ENCODE measurements at regions not wholly inside any gene's neighbourhood (a gene's known extent, or its start where the extent isn't known, plus 50 kb on each side); places are given as distances from the start of the nearest gene placed in this dataset.

- Histone ChIP-seq H2BK20ac (ENCODE audit: low read depth, low read length, poor library complexity, severe bottlenecking) (no peak overlapping the region), H2BK15ac (ENCODE audit: low read depth, low read length) (no peak overlapping the region), H4K8ac (replicated peaks; ENCODE audit: insufficient read length, low read depth, low read length) (no peak overlapping the region), H3K79me1 (ENCODE audit: insufficient read depth, low read depth, low read length, poor library complexity, severe bottlenecking) (no peaks in the 10 kb centered on the region), H4K91ac (ENCODE audit: insufficient read length, low read depth, low read length) (no peak overlapping the region), H2BK12ac (ENCODE audit: insufficient read length, low read depth, low read length) (no peak overlapping the region), H3K4ac (ENCODE audit: low read depth, low read length) (no peak overlapping the region), H4K5ac (ENCODE audit: insufficient read length, low read depth, low read length) (no peak overlapping the region), H3K4me2 (ENCODE audit: insufficient read depth, insufficient read length, low read length) (no peak overlapping the region), H4K20me1 (ENCODE audit: control insufficient read depth, insufficient read depth, insufficient read length) (no peaks in the 10 kb centered on the region), H3K4me1 (ENCODE audit: insufficient read depth, low read length) (no peaks in the 10 kb centered on the region), H3K14ac (ENCODE audit: insufficient read depth, low read length) (no peak overlapping the region), H3K9me3 (ENCODE audit: control insufficient read depth, low read depth, low read length) (no peaks in the 10 kb centered on the region), H2AK5ac (ENCODE audit: insufficient read length, low read length) (no peak overlapping the region), H3T11ph (ENCODE audit: low read length) (no peak overlapping the region), H2BK120ac (ENCODE audit: low read depth, low read length, poor library complexity, severe bottlenecking) (no peak overlapping the region), H3K23ac (ENCODE audit: insufficient read length, low read depth, low read length) (no peak overlapping the region), H3K56ac (ENCODE audit: insufficient read length, low read depth, low read length) (no peak overlapping the region), H3K27ac (ENCODE audit: insufficient read length, low read depth, low read length) (no peak overlapping the region), H3K27me3 (ENCODE audit: insufficient read depth, low read length) (no peaks in the 10 kb centered on the region), H3K23me2 (ENCODE audit: insufficient read length, low read depth, low read length, poor library complexity, severe bottlenecking) (no peaks in the 10 kb centered on the region), H2AFZ (ENCODE audit: low read length) (no peak overlapping the region), H3K9ac (ENCODE audit: extremely low read depth, insufficient read length, low read length) (no peak overlapping the region), H2BK5ac (ENCODE audit: insufficient read length, low read length) (no peak overlapping the region), H3K18ac (ENCODE audit: insufficient read length, low read depth, low read length) (no peak overlapping the region), H3K79me2 (ENCODE audit: insufficient read depth, low read length) (no peaks in the 10 kb centered on the region)
- Mint-ChIP-seq H3K27me3 (ENCODE audit: low read depth) (no peaks in the 10 kb centered on the region), H3K27ac (no peak overlapping the region), H3K9me3 (no peaks in the 10 kb centered on the region), H3K4me1 (no peaks in the 10 kb centered on the region), H3K4me3 (no peak overlapping the region), H3K36me3 (ENCODE audit: insufficient read depth in 1 of 3, low read depth in 3 of 3) (no peaks in the 10 kb centered on the region)
- DNase-seq, result no peak
- TF ChIP-seq CTCF (conservative IDR thresholded peaks at IDR 0.05), result no peak
- no CpG with 5 or more reads among the region's 1 CpG for WGBS (ENCODE audit: extremely low coverage, insufficient read length, low lambda C conversion rate)
Measured at GRCh38 chr11:82305123-82305522, 428.5 kb downstream of the FAM181B start.

All from H9 (cell line).